ENCODE measurements at regions not wholly inside any gene's neighbourhood (a gene's known extent, or its start where the extent isn't known, plus 50 kb on each side); places are given as distances from the start of the nearest gene placed in this dataset.

- TF ChIP-seq CTCF (IDR thresholded peaks at IDR 0.05; ENCODE audit: poor library complexity, severe bottlenecking) (no peak), EZH2 (IDR thresholded peaks at IDR 0.05; ENCODE audit: borderline replicate concordance, insufficient read depth, low read length, poor library complexity, severe bottlenecking) (no peak), TAF1 (IDR thresholded peaks at IDR 0.05; ENCODE audit: low read depth) (no peak), EP300 (conservative IDR thresholded peaks at IDR 0.05; ENCODE audit: poor library complexity, severe bottlenecking) (no peak), REST (IDR thresholded peaks at IDR 0.05; ENCODE audit: borderline replicate concordance) (no peak), POLR2AphosphoS5 (IDR thresholded peaks at IDR 0.05) (no peak), MXI1 (conservative IDR thresholded peaks at IDR 0.05; ENCODE audit: poor library complexity, severe bottlenecking) (no peak)
Measured at GRCh38 chr16:25627641-25628040, 64.1 kb upstream of the HS3ST4 start.

All from neural cell (in vitro differentiated cells).